ENCODE measurements at regions not wholly inside any gene's neighbourhood (a gene's known extent, or its start where the extent isn't known, plus 50 kb on each side); places are given as distances from the start of the nearest gene placed in this dataset.

GRCh38 chr3:24769918-24770317 lies 275.3 kb upstream of the THRB start:
- Histone ChIP-seq H2BK15ac (ENCODE audit: low read length) (no peak overlapping the region), H2BK5ac (ENCODE audit: low read depth, low read length) (no peak overlapping the region), H3K27me3 (replicated peaks in 1 of 4; ENCODE audit: control insufficient read depth in 3 of 4, extremely low read depth in 1 of 4, insufficient read depth in 3 of 4, low read length in 3 of 4) (no peaks in the 10 kb centered on the region), H3K23ac (ENCODE audit: insufficient read length) (no peak overlapping the region), H3K79me1 (ENCODE audit: low read depth, low read length) (no peaks in the 10 kb centered on the region), H4K20me1 (replicated peaks in 1 of 2; ENCODE audit: control insufficient read depth in 1 of 2, insufficient read depth in 2 of 2, low read length in 2 of 2) (no peaks in the 10 kb centered on the region), H4K5ac (ENCODE audit: insufficient read length, low read depth, low read length) (no peak overlapping the region), H3K79me2 (ENCODE audit: control insufficient read depth in 1 of 2, insufficient read depth in 2 of 2, low read length in 2 of 2) (no peaks in the 10 kb centered on the region), H3K36me3 (ENCODE audit: control insufficient read depth in 2 of 4, insufficient read depth in 4 of 4, low read length in 3 of 4) (no peaks in the 10 kb centered on the region), H2BK20ac (ENCODE audit: low read length) (no peak overlapping the region), H4K91ac (replicated peaks; ENCODE audit: insufficient read length, low read length) (no peak overlapping the region), H3K4me3 (ENCODE audit: extremely low read depth in 1 of 4, insufficient read depth in 2 of 4, low read depth in 3 of 4, low read length in 4 of 4) (no peak overlapping the region), H2AK5ac (ENCODE audit: low read depth, low read length) (no peak overlapping the region), H2BK12ac (ENCODE audit: low read depth, low read length) (no peak overlapping the region), H3K4ac (replicated peaks; ENCODE audit: insufficient read length, low read depth, low read length) (no peak overlapping the region), H3K18ac (ENCODE audit: extremely low read depth, low read length) (no peak overlapping the region), H4K8ac (ENCODE audit: extremely low read depth, insufficient read depth, low read length) (no peak overlapping the region), H3K4me2 (ENCODE audit: insufficient read depth in 1 of 2, low read depth in 2 of 2, low read length in 2 of 2) (no peak overlapping the region), H2AFZ (ENCODE audit: low read length) (no peak overlapping the region), H3K9ac (replicated peaks in 1 of 4; ENCODE audit: extremely low read depth in 1 of 4, low read depth in 3 of 4, low read length in 3 of 4) (no peak overlapping the region), H3K56ac (replicated peaks; ENCODE audit: insufficient read length, low read depth, low read length) (no peak overlapping the region), H3K23me2 (ENCODE audit: low read depth, low read length) (no peaks in the 10 kb centered on the region), H3K14ac (ENCODE audit: insufficient read length) (no peak overlapping the region), H2BK120ac (replicated peaks; ENCODE audit: low read depth, low read length) (no peak overlapping the region), H3K4me1 (replicated peaks in 1 of 4; ENCODE audit: control insufficient read depth in 3 of 4, insufficient read depth in 4 of 4, low read length in 3 of 4) (no peaks in the 10 kb centered on the region; a peak in 1 of 7 replicates), H3K27ac (ENCODE audit: low read depth, low read length) (no peak overlapping the region), H3K9me3 (ENCODE audit: insufficient read depth in 2 of 2, low read depth in 1 of 2, low read length in 1 of 2) (no peaks in the 10 kb centered on the region)
- TF ChIP-seq CTCF (IDR thresholded peaks at IDR 0.05; ENCODE audit: control extremely low read depth in 1 of 3, insufficient read depth in 1 of 3, low read depth in 1 of 3, low read length in 3 of 3) (no peak), HDAC2 (IDR thresholded peaks at IDR 0.05; ENCODE audit: borderline replicate concordance in 1 of 2, low read depth in 2 of 2, low read length in 2 of 2) (no peak), POLR2A (IDR thresholded peaks at IDR 0.05; ENCODE audit: control extremely low read depth in 1 of 2, low read depth in 2 of 2, low read length in 2 of 2) (no peak), ATF3 (IDR thresholded peaks at IDR 0.05; ENCODE audit: insufficient read depth, low read depth, low read length) (no peak)
- no peak for DNase-seq (ENCODE audit: low read depth in 1 of 2, low spot score in 2 of 2)
- ChIA-PET CTCF (ENCODE audit: partially characterized antibody) (no interaction called here), POLR2A (ENCODE audit: partially characterized antibody) (no interaction called here)
- FAIRE-seq, result no peak

Measured in H1 (cell line).